ENCODE measurements at regions not wholly inside any gene's neighbourhood (a gene's known extent, or its start where the extent isn't known, plus 50 kb on each side); places are given as distances from the start of the nearest gene placed in this dataset.

DNA sequence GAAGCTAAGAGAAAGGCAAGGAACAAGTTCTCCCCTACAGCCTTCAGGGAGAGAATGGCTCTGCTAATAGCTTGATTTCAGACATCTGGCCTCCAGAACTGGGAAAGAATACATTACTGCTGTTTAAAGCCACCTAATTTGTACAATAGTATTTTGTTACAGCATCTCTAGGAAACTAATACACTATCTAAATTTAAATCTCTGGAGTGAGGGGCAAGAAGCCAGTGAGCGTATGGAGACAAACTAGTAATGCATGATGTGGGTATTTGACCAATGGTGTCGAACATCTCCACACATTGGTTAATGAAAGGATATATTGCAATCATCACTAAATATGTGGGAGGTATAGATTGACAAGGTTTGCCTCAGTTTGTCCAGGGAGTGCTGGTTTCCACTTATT is 451.5 kb downstream of the EPM2A start:
- DNase-seq (ENCODE audit: low read depth): no peak
- TF ChIP-seq, protein P1, sequence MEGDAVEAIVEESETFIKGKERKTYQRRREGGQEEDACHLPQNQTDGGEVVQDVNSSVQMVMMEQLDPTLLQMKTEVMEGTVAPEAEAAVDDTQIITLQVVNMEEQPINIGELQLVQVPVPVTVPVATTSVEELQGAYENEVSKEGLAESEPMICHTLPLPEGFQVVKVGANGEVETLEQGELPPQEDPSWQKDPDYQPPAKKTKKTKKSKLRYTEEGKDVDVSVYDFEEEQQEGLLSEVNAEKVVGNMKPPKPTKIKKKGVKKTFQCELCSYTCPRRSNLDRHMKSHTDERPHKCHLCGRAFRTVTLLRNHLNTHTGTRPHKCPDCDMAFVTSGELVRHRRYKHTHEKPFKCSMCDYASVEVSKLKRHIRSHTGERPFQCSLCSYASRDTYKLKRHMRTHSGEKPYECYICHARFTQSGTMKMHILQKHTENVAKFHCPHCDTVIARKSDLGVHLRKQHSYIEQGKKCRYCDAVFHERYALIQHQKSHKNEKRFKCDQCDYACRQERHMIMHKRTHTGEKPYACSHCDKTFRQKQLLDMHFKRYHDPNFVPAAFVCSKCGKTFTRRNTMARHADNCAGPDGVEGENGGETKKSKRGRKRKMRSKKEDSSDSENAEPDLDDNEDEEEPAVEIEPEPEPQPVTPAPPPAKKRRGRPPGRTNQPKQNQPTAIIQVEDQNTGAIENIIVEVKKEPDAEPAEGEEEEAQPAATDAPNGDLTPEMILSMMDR (conservative IDR thresholded peaks at IDR 0.05; ENCODE audit: low read length): no peak
- no peak overlapping the region for H3K4me3 ChIP-seq (ENCODE audit: low read length)

DNA sequence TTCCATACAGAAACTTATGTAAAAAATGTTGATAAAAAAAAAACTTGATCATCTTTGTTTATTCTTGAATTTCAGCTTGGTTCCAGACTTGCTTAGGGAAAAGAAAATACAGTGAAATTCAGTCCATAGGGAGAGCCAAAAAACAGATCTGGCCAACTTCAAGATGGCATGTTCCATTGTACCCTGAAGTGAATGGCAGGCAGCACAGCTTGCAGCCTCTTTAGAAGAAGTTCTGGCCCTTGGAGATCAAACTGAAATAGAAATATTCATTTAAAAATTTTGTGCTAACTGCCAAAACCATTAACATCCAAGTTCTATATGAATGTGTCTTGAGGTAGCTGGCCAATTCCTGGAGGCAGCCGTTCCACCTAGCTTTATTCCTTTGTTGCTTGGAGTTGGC is 448.4 kb downstream of the EPM2A start:
- TF ChIP-seq, protein P1 (conservative IDR thresholded peaks at IDR 0.05; ENCODE audit: low read length): no peak
- no peak for DNase-seq (ENCODE audit: low read depth)
- H3K4me3 ChIP-seq (ENCODE audit: low read length): no peak overlapping the region

DNA sequence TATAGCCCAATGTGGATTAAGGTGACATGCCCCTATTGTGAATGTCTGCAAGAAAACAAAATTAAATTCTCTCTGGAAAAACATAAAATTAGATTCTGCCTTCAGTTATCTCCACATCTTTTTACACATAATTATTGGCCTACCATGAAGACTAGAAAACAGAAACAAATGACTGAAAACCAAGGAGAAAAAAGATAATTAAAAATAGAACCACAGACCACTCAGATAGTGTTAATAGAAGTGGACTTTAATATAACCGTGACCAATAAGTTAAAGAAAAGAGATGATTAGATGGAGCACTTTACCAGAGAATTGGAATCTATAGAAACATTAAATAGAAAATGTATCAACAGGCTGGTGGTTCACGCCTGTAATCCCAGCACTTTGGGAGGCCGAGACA is 445.7 kb downstream of the EPM2A start:
- TF ChIP-seq, protein P1 (conservative IDR thresholded peaks at IDR 0.05; ENCODE audit: low read length): no peak
- no peak overlapping the region for H3K4me3 ChIP-seq (ENCODE audit: low read length)
- no peak for DNase-seq (ENCODE audit: low read depth)

DNA sequence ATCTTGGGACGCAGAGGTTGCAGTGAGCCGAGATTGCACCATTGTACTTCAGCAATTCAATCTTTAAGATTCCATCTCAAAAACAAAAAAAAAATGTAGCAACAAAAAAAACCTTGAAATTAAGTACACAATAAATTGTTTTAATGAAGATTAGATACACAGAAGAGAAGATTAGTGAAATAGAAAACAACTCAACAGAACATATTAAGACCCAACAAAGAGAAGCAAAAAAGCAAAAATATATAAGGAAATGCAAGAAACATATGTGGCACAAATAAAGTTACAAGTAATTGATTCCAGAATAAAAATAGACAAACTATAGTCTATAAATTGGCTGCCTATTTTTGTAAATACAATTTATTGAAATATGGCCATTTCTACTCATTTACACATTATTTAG is 445.2 kb downstream of the EPM2A start:
- no peak for DNase-seq (ENCODE audit: low read depth)
- no peak overlapping the region for H3K4me3 ChIP-seq (ENCODE audit: low read length)
- TF ChIP-seq, protein P1 (conservative IDR thresholded peaks at IDR 0.05; ENCODE audit: low read length): no peak

DNA sequence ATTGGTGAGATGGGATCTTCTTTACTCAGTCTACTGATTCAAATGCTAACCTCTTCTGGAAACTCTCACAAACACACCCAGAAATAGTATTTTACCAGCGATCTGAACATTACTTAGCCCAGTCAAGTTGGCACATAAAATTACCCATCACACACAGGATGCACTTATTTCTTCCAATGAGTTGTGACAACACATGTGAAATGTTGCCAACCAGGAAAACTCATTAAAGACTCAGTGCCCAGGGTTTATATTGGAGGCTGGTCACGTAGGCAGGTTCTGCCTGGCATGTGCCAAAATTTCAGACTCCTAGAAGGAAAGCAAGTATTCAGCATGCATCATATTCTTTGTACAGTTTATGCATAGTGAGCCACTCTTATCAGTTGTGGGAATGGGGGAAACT is 443.3 kb downstream of the EPM2A start:
- TF ChIP-seq, protein P1 (conservative IDR thresholded peaks at IDR 0.05; ENCODE audit: low read length): no peak
- H3K4me3 ChIP-seq (ENCODE audit: low read length): no peak overlapping the region
- DNase-seq (ENCODE audit: low read depth): no peak

DNA sequence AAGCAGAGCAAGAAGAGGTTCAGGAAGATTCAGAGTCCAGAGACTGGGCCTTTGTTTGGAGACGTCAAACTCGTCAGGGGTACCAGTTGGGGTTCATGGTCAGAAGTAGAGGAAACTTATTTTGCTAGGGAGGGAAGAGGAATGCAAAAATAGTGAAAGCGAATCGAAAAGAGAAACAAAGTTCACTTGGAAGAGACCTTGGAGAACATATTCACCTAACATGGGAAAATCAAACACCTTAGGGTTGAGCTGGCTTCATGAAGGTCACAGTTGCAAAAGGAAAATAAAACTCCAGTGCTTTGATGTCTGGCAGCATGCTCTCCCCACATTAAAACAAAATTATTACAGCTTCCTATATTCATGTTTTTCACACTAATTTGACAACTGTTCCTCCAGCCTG is 440.4 kb downstream of the EPM2A start:
- DNase-seq (ENCODE audit: low read depth): no peak
- H3K4me3 ChIP-seq (ENCODE audit: low read length): no peak overlapping the region
- TF ChIP-seq, protein P1 (conservative IDR thresholded peaks at IDR 0.05; ENCODE audit: low read length): no peak

DNA sequence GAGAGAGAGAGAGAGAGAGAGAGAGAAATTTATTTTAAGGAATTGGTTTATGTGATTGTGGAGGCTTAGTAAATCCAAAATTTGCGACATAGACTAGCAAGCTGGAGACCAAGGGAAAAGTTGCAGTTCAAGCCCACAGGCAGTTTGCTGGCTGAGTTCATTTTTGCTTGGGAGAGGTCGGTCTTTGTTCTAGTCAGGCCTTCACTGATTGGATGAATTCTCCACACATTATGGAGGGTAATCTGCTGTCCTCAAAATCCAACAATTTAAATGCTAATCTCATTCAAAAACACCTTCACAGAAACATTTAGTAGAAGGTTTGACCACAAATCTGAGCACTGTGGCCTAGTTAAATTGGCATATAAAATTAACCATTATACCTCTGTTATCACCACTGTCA is 439.6 kb downstream of the EPM2A start:
- DNase-seq (ENCODE audit: low read depth): no peak
- TF ChIP-seq, protein P1 (conservative IDR thresholded peaks at IDR 0.05; ENCODE audit: low read length): no peak
- H3K4me3 ChIP-seq (ENCODE audit: low read length): no peak overlapping the region

Measured in AG10803 (cell line).